ENCODE measurements at regions not wholly inside any gene's neighbourhood (a gene's known extent, or its start where the extent isn't known, plus 50 kb on each side); places are given as distances from the start of the nearest gene placed in this dataset.

DNA sequence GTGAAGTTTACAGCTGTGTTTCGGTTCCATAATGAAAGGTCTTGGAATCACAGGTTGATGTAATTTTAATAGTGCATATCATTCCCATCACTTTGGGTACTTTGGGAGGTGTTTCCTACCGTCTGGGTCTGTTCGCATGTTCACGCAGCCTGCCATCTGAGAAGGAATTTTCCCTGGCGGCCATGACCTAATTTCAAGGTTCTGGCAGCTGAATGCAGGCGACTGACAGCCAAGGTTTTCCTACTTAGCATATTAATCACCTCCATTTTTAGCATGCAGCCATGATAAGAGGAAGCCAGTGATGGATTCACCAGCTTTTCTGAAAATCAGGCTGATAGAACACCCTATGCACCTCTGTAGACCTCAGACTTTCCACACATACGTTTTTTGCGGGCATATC lies 319.1 kb upstream of the TMEM229A start:
- Histone ChIP-seq H3K27me3 (replicated peaks; ENCODE audit: insufficient read depth) (no peaks in the 10 kb centered on the region), H3K79me2 (ENCODE audit: insufficient read depth) (no peaks in the 10 kb centered on the region), H3K36me3 (ENCODE audit: low read depth) (no peaks in the 10 kb centered on the region), H3F3A (ENCODE audit: insufficient read depth) (no peaks in the 10 kb centered on the region), H3K27ac (no peak overlapping the region), H3K4me2 (ENCODE audit: unreplicated experiment) (no peak overlapping the region), H3K9me2 (ENCODE audit: insufficient read depth) (no peaks in the 10 kb centered on the region), H3K4me3 (no peak overlapping the region), H4K20me1 (ENCODE audit: insufficient read depth) (no peaks in the 10 kb centered on the region), H3K4me1 (ENCODE audit: insufficient read depth) (no peaks in the 10 kb centered on the region), H2AFZ (no peak overlapping the region), H3K9ac (no peak overlapping the region), H3K9me3 (ENCODE audit: low read depth) (no peaks in the 10 kb centered on the region)
- WGBS, 2 experiments (ENCODE audit: low coverage in 1 of 2, low lambda C conversion rate in 2 of 2, missing lambda C conversion rate in 2 of 2), result 21 to 24% methylated on average over 8 of the region's 8 CpGs
- TF ChIP-seq EZH2 (IDR thresholded peaks at IDR 0.05; ENCODE audit: insufficient read depth, poor library complexity, severe bottlenecking) (no peak), EZH2phosphoT487 (IDR thresholded peaks at IDR 0.05; ENCODE audit: insufficient read depth, low read depth) (no peak)
- DNase-seq, result no peak
- in situ Hi-C loops (cut with MboI), result no loop called here

- TF ChIP-seq EZH2phosphoT487 (IDR thresholded peaks at IDR 0.05; ENCODE audit: insufficient read depth, low read depth), result no peak
- TF ChIP-seq EZH2 (IDR thresholded peaks at IDR 0.05; ENCODE audit: insufficient read depth, poor library complexity, severe bottlenecking), result no peak
- 17 to 21% methylated on average over 2 of the region's 2 CpGs for WGBS, 2 experiments (ENCODE audit: low coverage in 1 of 2, low lambda C conversion rate in 2 of 2, missing lambda C conversion rate in 2 of 2)
- H3K4me1 ChIP-seq (ENCODE audit: insufficient read depth), result no peaks in the 10 kb centered on the region
- no peaks in the 10 kb centered on the region for H3K36me3 ChIP-seq (ENCODE audit: low read depth)
- H3K27me3 ChIP-seq (replicated peaks; ENCODE audit: insufficient read depth), result no peaks in the 10 kb centered on the region
- no peaks in the 10 kb centered on the region for H3K79me2 ChIP-seq (ENCODE audit: insufficient read depth)
- no peak overlapping the region for H3K4me3 ChIP-seq
- H3K4me2 ChIP-seq (ENCODE audit: unreplicated experiment), result no peak overlapping the region
- H3K9me3 ChIP-seq (ENCODE audit: low read depth), result no peaks in the 10 kb centered on the region
- in situ Hi-C loops (cut with MboI), result no loop called here
- H3K9ac ChIP-seq, result no peak overlapping the region
- no peak overlapping the region for H2AFZ ChIP-seq
- no peaks in the 10 kb centered on the region for H4K20me1 ChIP-seq (ENCODE audit: insufficient read depth)
- H3K27ac ChIP-seq, result no peak overlapping the region
- DNase-seq, result no peak
- H3K9me2 ChIP-seq (ENCODE audit: insufficient read depth), result no peaks in the 10 kb centered on the region
- no peaks in the 10 kb centered on the region for H3F3A ChIP-seq (ENCODE audit: insufficient read depth)
Observed at GRCh38 chr7:124349443-124349842, 316.6 kb upstream of the TMEM229A start.

GRCh38 chr7:124338861-124339260 lies 306.0 kb upstream of the TMEM229A start:
- no peak overlapping the region for H3K27ac ChIP-seq
- H3K4me1 ChIP-seq (ENCODE audit: insufficient read depth), result no peaks in the 10 kb centered on the region
- TF ChIP-seq EZH2phosphoT487 (IDR thresholded peaks at IDR 0.05; ENCODE audit: insufficient read depth, low read depth) (no peak), EZH2 (IDR thresholded peaks at IDR 0.05; ENCODE audit: insufficient read depth, poor library complexity, severe bottlenecking) (no peak)
- H3K4me2 ChIP-seq (ENCODE audit: unreplicated experiment), result no peak overlapping the region
- 6 to 12% methylated on average over 2 of the region's 2 CpGs for WGBS, 2 experiments (ENCODE audit: low coverage in 1 of 2, low lambda C conversion rate in 2 of 2, missing lambda C conversion rate in 2 of 2)
- H3K9ac ChIP-seq, result no peak overlapping the region
- no peak overlapping the region for H2AFZ ChIP-seq
- in situ Hi-C loops (cut with MboI), result no loop called here
- no peaks in the 10 kb centered on the region for H3K36me3 ChIP-seq (ENCODE audit: low read depth)
- no peaks in the 10 kb centered on the region for H3K9me3 ChIP-seq (ENCODE audit: low read depth)
- no peak for DNase-seq
- H3F3A ChIP-seq (ENCODE audit: insufficient read depth), result no peaks in the 10 kb centered on the region
- H4K20me1 ChIP-seq (ENCODE audit: insufficient read depth), result no peaks in the 10 kb centered on the region
- no peaks in the 10 kb centered on the region for H3K27me3 ChIP-seq (replicated peaks; ENCODE audit: insufficient read depth)
- no peaks in the 10 kb centered on the region for H3K9me2 ChIP-seq (ENCODE audit: insufficient read depth)
- no peaks in the 10 kb centered on the region for H3K79me2 ChIP-seq (ENCODE audit: insufficient read depth)
- no peak overlapping the region for H3K4me3 ChIP-seq

DNA sequence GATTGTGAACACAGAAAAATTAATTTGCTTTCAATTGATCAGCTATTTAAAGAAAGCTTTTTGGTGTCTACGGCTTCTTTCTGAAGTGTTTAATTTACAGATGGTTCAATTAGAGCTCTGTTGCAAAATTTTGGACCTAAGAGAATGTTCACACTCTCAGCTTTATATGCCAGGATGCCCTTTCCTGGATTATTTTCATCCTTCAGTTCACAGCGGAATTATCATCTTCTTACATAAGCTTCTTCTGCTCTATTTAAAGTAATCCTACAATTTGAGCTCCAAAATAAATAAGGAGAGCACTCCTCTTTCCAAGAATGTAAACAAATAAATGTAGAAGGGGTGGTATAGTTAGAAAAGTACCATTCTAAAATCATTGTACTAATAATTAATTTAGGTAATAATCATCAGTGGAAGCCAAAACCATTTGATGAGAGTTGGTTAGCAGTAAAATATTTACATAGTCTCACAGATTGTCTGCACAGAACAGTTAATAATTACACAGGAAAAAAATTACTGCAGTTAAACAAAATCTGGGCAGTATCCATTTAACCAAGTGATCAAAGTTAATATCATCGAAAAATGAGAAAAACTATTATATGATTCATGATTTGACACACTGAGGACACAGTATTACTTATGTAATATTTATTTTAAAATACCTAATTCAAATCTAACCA lies 298.0 kb upstream of the TMEM229A start:
- H3K4me1 ChIP-seq (ENCODE audit: insufficient read depth), result no peaks in the 10 kb centered on the region
- H3K4me3 ChIP-seq, result no peak overlapping the region
- H3K9me2 ChIP-seq (ENCODE audit: insufficient read depth), result no peaks in the 10 kb centered on the region
- H3K27me3 ChIP-seq (replicated peaks; ENCODE audit: insufficient read depth), result no peaks in the 10 kb centered on the region
- no peaks in the 10 kb centered on the region for H3K36me3 ChIP-seq (ENCODE audit: low read depth)
- no peak overlapping the region for H3K9ac ChIP-seq
- no peaks in the 10 kb centered on the region for H3K9me3 ChIP-seq (ENCODE audit: low read depth)
- H3K27ac ChIP-seq, result no peak overlapping the region
- H3K79me2 ChIP-seq (ENCODE audit: insufficient read depth), result no peaks in the 10 kb centered on the region
- in situ Hi-C loops (cut with MboI), result no loop called here
- WGBS, 2 experiments (ENCODE audit: low coverage in 1 of 2, low lambda C conversion rate in 2 of 2, missing lambda C conversion rate in 2 of 2), result 6 to 8% methylated on average over 3 of the region's 3 CpGs
- TF ChIP-seq EZH2 (IDR thresholded peaks at IDR 0.05; ENCODE audit: insufficient read depth, poor library complexity, severe bottlenecking) (no peak), EZH2phosphoT487 (IDR thresholded peaks at IDR 0.05; ENCODE audit: insufficient read depth, low read depth) (no peak)
- no peaks in the 10 kb centered on the region for H3F3A ChIP-seq (ENCODE audit: insufficient read depth)
- no peak overlapping the region for H2AFZ ChIP-seq
- H4K20me1 ChIP-seq (ENCODE audit: insufficient read depth), result no peaks in the 10 kb centered on the region
- DNase-seq, result no peak
- no peak overlapping the region for H3K4me2 ChIP-seq (ENCODE audit: unreplicated experiment)

GRCh38 chr7:124328774-124329173 lies 295.9 kb upstream of the TMEM229A start:
- Histone ChIP-seq H3K9me3 (ENCODE audit: low read depth) (no peaks in the 10 kb centered on the region), H3K4me3 (no peak overlapping the region), H4K20me1 (ENCODE audit: insufficient read depth) (no peaks in the 10 kb centered on the region), H3K9ac (no peak overlapping the region), H3K36me3 (ENCODE audit: low read depth) (no peaks in the 10 kb centered on the region), H3K9me2 (ENCODE audit: insufficient read depth) (no peaks in the 10 kb centered on the region), H3K27me3 (replicated peaks; ENCODE audit: insufficient read depth) (no peaks in the 10 kb centered on the region), H2AFZ (no peak overlapping the region), H3K4me1 (ENCODE audit: insufficient read depth) (no peaks in the 10 kb centered on the region), H3K27ac (no peak overlapping the region), H3F3A (ENCODE audit: insufficient read depth) (no peaks in the 10 kb centered on the region), H3K4me2 (ENCODE audit: unreplicated experiment) (no peak overlapping the region), H3K79me2 (ENCODE audit: insufficient read depth) (no peaks in the 10 kb centered on the region)
- 27 to 34% methylated on average over 3 of the region's 3 CpGs for WGBS, 2 experiments (ENCODE audit: low coverage in 1 of 2, low lambda C conversion rate in 2 of 2, missing lambda C conversion rate in 2 of 2)
- TF ChIP-seq EZH2 (IDR thresholded peaks at IDR 0.05; ENCODE audit: insufficient read depth, poor library complexity, severe bottlenecking) (no peak), EZH2phosphoT487 (IDR thresholded peaks at IDR 0.05; ENCODE audit: insufficient read depth, low read depth) (no peak)
- DNase-seq, result no peak
- in situ Hi-C loops (cut with MboI), result no loop called here

Data from GM23248 (cell line).